Neural progenitor cell (in vitro differentiated cells): ENCODE measurements at regions not wholly inside any gene's neighbourhood (a gene's known extent, or its start where the extent isn't known, plus 50 kb on each side); places are given as distances from the start of the nearest gene placed in this dataset.

Experiments
- EZH2phosphoT487 ChIP-seq: fragments of 200-600 bp; sonication (generic); IDR thresholded peaks from 2 replicates; pipeline ENCODE4 v1.6.1; 2017; ENCODE audit warnings: antibody characterized with exemption
- TF ChIP-seq, protein P1 (sequence below): fragments of 200-600 bp; sonication (generic); IDR thresholded peaks from 2 replicates; pipeline ENCODE4 v1.5.1; 2017; ENCODE audit warnings: antibody characterized with exemption, mild to moderate bottlenecking

DNA sequence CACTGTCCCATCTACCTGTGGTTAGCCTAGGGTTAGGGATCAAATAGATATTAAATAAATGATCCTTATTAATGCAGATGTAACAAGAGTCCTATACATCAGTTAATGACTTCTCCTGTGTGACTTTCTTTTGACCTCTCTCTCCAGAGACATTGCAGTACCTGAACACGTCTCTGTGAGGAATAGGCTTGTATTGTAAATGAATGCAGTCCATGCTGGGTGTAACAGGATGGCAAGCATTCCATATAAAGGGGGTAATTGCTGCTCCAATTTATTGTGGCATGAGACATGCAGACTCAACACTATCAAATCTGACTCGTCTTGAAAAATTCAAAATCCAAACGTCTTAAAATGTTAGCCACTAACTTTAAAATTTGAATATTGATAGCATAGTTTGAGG is 189.5 kb downstream of the PRDM2 start:
- TF ChIP-seq, protein P1, sequence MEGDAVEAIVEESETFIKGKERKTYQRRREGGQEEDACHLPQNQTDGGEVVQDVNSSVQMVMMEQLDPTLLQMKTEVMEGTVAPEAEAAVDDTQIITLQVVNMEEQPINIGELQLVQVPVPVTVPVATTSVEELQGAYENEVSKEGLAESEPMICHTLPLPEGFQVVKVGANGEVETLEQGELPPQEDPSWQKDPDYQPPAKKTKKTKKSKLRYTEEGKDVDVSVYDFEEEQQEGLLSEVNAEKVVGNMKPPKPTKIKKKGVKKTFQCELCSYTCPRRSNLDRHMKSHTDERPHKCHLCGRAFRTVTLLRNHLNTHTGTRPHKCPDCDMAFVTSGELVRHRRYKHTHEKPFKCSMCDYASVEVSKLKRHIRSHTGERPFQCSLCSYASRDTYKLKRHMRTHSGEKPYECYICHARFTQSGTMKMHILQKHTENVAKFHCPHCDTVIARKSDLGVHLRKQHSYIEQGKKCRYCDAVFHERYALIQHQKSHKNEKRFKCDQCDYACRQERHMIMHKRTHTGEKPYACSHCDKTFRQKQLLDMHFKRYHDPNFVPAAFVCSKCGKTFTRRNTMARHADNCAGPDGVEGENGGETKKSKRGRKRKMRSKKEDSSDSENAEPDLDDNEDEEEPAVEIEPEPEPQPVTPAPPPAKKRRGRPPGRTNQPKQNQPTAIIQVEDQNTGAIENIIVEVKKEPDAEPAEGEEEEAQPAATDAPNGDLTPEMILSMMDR, result no peak
- no peak for TF ChIP-seq EZH2phosphoT487
